HG03196 (cell line): ENCODE measurements at regions not wholly inside any gene's neighbourhood (a gene's known extent, or its start where the extent isn't known, plus 50 kb on each side); places are given as distances from the start of the nearest gene placed in this dataset.
"Not testable (repeated sequence)": the region's sequence is repeated elsewhere in the genome, so short reads cannot be mapped to it uniquely, and the experiment has no call there.

Experiments
- ATAC-seq: cut with Tn5 transposase; IDR thresholded peaks from one replicate; pipeline ENCODE4 v1.9.1; 2021; ENCODE audit not compliant: unreplicated experiment

- no peak for ATAC-seq
These were observed 183.7 kb downstream of the NRP2 start for GRCh38 chr2:205865905-205866441.

GRCh38 chr2:205865056-205865455, 182.8 kb downstream of the NRP2 start:
- no peak for ATAC-seq

GRCh38 chr2:205864491-205864890, 182.2 kb downstream of the NRP2 start:
- ATAC-seq: no peak

GRCh38 chr2:205862761-205863160, 180.5 kb downstream of the NRP2 start:
- not testable (repeated sequence) for ATAC-seq

- no peak for ATAC-seq
These were observed 178.6 kb downstream of the NRP2 start for GRCh38 chr2:205860885-205861284.

GRCh38 chr2:205860181-205860580, 177.9 kb downstream of the NRP2 start:
- no peak for ATAC-seq

- no peak for ATAC-seq
These were observed 176.7 kb downstream of the NRP2 start for GRCh38 chr2:205858881-205859441.

GRCh38 chr2:205858275-205858674, 176.0 kb downstream of the NRP2 start:
- no peak for ATAC-seq

GRCh38 chr2:205857520-205858237, 175.4 kb downstream of the NRP2 start:
- no peak for ATAC-seq

- ATAC-seq: no peak
These were observed 170.2 kb downstream of the NRP2 start for GRCh38 chr2:205852457-205852856.

- no peak for ATAC-seq
These were observed 168.3 kb downstream of the NRP2 start for GRCh38 chr2:205850611-205851010.

GRCh38 chr2:205850132-205850531, 167.8 kb downstream of the NRP2 start:
- no peak for ATAC-seq

- ATAC-seq: no peak
These were observed 166.8 kb downstream of the NRP2 start for GRCh38 chr2:205849136-205849535.

GRCh38 chr2:205848601-205849000, 166.3 kb downstream of the NRP2 start:
- no peak for ATAC-seq
